ENCODE measurements at regions not wholly inside any gene's neighbourhood (a gene's known extent, or its start where the extent isn't known, plus 50 kb on each side); places are given as distances from the start of the nearest gene placed in this dataset.
"Not testable (repeated sequence)": the region's sequence is repeated elsewhere in the genome, so short reads cannot be mapped to it uniquely, and the experiment has no call there.

- peak; percentile 29 for DNase-seq
These were observed 60.6 kb downstream of the GOLGA8T start for GRCh38 chr15:30195355-30196008.

DNA sequence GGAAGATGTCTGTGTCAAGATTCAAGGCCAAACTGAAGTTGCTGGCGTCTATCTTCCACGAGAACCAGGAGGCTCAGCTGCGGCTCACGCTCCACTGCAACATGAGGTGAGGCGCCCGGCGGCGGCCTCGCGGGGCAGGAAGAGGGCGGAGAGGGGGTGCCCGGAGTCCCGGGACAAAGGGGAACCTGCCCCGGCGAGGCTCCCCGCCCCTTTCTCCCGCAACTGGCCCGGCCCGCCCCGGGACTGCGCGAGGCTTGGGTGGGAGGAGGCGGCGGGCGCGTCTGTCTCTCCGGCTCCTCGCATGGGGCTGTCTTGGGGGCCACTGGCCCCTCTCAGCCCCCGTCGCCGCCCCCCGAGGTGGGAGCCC lies 61.1 kb downstream of the GOLGA8T start:
- DNase-seq: peak; percentile 13

DNA sequence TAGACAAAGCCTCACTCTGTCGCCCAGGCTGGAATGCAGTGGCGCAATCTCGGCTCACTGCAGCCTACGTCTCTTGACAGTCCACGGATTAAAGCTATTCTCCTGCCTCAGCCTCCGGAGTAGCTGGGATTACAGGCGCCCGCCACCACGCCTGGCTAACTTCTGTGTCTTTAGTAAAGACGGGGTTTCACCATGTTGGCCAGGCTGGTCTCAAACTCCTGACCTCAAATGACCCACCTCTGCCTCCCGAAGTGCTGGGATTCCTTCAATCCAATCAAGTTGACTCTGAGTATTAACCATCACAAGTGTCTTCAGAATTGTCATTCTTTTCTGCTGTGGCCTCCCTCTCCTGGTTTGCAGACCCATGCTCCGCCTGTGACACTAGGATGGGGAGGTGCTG lies 61.9 kb downstream of the GOLGA8T start:
- DNase-seq: not testable (repeated sequence)

- not testable (repeated sequence) for DNase-seq
These were observed 66.7 kb downstream of the GOLGA8T start for GRCh38 chr15:30201517-30201916.

- not testable (repeated sequence) for DNase-seq
These were observed 78.9 kb downstream of the GOLGA8T start for GRCh38 chr15:30213733-30214132.

DNA sequence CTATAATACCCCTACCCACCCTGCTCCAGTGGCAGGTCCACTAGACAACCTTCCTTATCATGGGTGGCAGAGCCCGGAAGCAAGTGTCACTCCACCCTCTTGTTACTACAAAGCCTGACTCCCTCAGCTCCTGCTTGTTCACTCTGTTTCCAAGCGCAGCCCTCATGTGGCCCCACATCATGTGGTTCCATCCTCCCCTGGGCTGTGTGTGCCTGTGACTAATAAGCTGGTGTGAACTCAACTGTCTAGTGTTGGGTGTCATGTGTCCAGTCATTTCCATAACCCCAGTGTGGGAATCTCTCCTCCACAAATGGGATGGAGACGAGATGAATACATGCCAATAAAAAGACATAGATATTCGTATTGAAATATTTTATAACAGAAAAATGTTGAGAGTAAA lies 87.0 kb downstream of the GOLGA8T start:
- not testable (repeated sequence) for DNase-seq

DNA sequence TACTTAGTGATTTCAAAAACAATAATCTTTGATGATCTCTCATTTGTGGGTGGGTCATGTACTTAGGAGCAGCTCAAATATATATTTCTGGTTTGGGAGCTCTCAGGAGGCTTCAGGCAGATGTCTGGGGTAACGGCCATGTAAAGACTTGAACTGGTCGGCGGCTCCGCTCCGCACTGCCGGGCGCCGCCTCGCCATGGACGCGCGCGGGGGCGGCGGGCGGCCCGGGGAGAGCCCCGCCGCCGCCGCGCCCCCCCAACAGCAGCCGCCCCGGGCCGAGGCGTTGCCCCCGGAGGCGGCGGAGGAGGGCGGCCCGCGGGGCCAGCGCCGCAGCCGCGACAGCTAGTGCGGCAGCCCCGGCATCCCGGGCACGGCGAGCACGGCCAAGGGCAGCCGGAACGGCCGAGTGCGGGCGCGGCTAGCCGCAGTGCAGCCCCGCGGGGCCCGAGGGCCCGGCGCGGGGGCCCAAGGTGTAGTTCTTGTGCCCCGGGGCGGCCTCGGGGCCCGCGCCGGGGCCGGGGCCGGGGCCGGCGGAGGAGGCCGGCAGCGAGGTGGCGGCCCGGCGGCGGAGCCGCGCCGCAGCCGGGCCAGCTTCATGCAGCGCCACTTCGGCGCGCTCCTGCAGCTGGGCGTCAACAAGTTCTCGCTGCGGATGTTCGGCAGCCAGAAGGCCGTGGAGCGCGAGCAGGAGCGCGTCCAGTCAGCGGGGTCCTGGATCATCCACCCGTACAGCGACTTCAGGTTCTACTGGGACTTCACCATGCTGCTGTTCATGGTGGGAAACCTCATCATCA lies 88.1 kb downstream of the GOLGA8T start:
- DNase-seq: not testable (repeated sequence)

GRCh38 chr15:30225233-30225891 lies 90.5 kb downstream of the GOLGA8T start:
- not testable (repeated sequence) for DNase-seq

DNA sequence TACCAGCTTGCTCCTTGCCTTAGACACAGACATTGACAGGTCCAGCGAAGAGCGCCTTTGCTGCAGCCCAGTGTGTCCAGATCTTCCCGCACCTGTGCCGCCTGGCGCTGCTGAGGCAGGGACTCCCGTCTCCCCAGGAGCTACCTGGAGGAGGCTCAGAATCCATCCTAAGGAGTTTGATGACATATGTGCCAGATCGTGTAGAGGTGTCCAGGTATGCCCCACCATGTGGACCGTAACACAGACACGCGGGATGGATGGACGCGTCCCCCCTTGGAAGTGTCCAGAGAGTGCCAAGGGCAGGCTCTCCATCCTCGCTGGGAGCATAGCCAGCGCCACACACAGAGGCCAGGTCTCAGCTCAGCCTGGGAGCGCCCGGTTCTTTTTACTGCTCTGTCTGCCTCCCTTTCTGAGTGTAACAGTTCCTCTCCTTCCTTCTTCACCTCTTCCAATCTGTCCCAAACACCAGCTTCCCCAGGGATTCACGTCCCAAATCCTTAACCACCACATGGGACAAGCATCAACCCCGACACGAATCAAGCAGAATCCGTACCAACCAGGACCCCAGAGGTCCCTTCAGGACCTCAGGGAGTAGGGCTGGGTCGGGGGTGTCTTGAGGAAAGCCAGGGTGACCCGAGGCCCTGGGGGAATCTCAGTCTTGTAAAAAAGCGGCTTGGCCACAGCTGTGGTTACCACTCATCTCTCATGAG lies 126.7 kb downstream of the GOLGA8T start:
- not testable (repeated sequence) for DNase-seq

GRCh38 chr15:30262142-30262460 lies 127.2 kb downstream of the GOLGA8T start:
- DNase-seq: not testable (repeated sequence)

DNA sequence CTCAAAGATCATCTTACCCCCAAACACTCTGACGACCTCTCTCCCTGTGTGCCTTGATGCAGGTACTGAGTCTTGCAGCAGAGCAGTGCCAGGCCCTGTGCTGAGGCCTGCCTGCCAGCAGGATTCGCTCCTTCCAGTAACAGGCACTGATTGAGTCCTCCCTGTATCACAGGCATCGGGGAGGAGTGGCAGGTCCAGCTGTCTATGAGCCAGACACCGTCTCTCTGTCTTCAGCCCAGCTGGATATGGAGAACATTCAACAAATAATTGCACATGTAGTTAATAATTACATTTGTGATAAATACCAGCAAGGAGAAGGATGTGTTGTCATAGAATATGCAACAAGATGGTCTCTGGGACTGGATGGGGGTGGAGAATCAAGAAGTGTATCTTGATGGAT lies 129.1 kb downstream of the GOLGA8T start:
- not testable (repeated sequence) for DNase-seq

DNA sequence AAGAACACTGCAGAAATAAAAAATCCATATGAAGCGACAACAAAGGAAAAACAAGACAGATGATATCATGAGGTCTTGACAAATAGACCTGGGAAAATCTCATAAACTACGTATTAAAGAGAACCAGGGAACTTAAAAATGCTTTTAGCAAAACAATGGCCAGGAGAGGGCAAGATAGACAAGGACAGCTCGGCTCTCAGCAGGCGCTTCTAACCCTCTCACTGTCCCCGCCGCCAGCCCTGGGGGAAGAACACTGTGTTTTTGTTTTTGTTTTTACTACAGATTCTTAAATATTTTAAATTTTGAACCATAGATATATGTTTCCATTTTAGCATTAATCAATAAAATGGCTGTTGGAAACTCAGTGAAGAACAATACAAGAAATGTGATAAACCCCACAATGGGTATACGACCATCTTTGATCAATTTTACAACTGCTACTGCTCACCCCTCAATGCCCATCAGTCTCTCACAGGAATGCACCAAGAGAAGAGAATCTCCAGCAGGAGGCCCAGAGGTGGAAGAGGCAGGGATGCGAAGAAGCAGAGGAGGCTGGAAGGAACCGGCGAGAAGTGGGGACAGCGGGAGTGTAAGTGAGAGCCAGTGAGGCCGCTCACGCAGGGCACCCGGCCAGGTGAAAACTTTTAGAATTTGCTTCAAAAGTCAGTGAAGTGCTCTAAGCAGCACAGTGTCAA lies 98.0 kb downstream of the CHRFAM7A start:
- not testable (repeated sequence) for DNase-seq

GRCh38 chr15:30303968-30304367 lies 89.4 kb downstream of the CHRFAM7A start:
- DNase-seq: not testable (repeated sequence)
